ENCODE measurements at regions not wholly inside any gene's neighbourhood (a gene's known extent, or its start where the extent isn't known, plus 50 kb on each side); places are given as distances from the start of the nearest gene placed in this dataset.

DNA sequence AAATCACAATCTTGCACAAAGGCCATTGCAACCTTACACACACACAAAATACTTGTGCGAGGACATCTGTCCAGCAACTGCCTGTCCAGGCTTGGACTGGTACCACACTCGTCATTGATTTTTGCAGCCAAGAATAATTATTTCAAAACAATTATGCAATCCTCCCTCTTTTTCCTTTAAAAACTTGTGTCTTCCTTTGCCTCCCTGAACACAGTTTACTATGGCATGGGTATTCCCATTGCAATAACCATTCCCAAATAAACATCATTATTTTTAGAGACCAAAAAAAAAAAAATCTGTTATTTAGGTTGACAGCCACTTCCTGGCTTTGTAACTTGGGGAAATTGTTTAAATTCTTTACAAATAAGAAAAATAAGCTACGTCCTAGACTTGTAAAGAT, 54.0 kb downstream of the C11orf91 start:
- peak in 3 of 8 donors; percentile 27 to 80 (median 49) for ATAC-seq
- TF ChIP-seq, protein P1, sequence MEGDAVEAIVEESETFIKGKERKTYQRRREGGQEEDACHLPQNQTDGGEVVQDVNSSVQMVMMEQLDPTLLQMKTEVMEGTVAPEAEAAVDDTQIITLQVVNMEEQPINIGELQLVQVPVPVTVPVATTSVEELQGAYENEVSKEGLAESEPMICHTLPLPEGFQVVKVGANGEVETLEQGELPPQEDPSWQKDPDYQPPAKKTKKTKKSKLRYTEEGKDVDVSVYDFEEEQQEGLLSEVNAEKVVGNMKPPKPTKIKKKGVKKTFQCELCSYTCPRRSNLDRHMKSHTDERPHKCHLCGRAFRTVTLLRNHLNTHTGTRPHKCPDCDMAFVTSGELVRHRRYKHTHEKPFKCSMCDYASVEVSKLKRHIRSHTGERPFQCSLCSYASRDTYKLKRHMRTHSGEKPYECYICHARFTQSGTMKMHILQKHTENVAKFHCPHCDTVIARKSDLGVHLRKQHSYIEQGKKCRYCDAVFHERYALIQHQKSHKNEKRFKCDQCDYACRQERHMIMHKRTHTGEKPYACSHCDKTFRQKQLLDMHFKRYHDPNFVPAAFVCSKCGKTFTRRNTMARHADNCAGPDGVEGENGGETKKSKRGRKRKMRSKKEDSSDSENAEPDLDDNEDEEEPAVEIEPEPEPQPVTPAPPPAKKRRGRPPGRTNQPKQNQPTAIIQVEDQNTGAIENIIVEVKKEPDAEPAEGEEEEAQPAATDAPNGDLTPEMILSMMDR (IDR thresholded peaks at IDR 0.05), result no peak
- Histone ChIP-seq H3K27me3 (no peaks in the 10 kb centered on the region), H3K27ac (no peak overlapping the region), H3K4me3 (no peak overlapping the region), H3K36me3 (no peaks in the 10 kb centered on the region), H3K9me3 (no peaks in the 10 kb centered on the region), H3K4me1 (peaks cover 0 to 29% (median 0%) of the 10 kb centered on the region in 9 donors)
- WGBS, 2 donors, result 42 to 48% methylated on average over 3 of the region's 3 CpGs
- no peak for DNase-seq
- intact Hi-C loops (cut with DNase I), result no loop called here

DNA sequence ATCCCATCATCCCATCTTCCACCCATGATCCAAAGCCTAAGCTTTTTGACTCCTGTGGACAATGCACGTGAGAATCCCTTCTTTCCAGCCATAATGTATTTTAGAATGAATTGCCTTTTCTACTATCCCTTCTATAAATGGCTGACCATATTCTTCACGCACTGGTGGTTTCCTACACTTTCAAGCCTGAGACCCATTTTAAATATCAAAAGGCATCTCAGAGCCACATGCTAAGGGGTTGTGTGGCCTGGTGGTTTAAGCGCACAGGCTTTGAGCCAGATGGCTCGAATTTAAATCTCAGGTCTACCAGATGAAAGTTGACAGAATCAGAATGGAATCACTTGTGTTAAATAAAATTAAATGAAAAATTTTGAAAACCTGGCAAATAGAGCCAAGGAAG, 54.5 kb downstream of the C11orf91 start:
- WGBS, 2 donors, result 90 to 91% methylated on average over 4 of the region's 4 CpGs
- Histone ChIP-seq H3K27ac (no peak overlapping the region), H3K27me3 (no peaks in the 10 kb centered on the region), H3K4me3 (no peak overlapping the region), H3K4me1 (peaks cover 0 to 30% (median 0%) of the 10 kb centered on the region in 9 donors), H3K9me3 (no peaks in the 10 kb centered on the region), H3K36me3 (no peaks in the 10 kb centered on the region)
- TF ChIP-seq, protein P1 (IDR thresholded peaks at IDR 0.05), result no peak
- peak in 1 of 8 donors; percentile 10 for ATAC-seq
- intact Hi-C loops (cut with DNase I), result no loop called here
- no peak for DNase-seq

DNA sequence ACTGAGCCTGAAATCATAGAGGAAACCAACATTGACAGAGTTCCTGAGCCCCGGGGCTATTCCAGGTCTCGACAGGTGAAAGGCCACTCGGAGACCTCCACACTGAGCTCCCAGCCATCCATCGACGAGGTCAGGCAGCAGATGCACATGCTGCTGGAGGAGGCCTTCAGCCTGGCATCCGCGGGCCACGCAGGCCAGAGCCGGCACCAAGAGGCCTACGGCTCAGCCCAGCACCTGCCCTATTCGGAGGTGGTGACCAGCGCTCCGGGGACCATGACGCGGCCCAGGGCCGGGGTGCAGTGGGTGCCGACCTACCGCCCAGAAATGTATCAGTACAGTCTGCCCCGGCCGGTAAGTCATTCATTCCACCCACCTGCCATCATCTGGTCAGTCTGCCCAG, 54.9 kb downstream of the C11orf91 start:
- no peak for DNase-seq
- peak in 2 of 8 donors; percentile 15 to 30 for ATAC-seq
- Histone ChIP-seq H3K9me3 (no peaks in the 10 kb centered on the region), H3K4me1 (peaks cover 0 to 35% (median 5%) of the 10 kb centered on the region in 9 donors), H3K27ac (no peak overlapping the region), H3K36me3 (no peaks in the 10 kb centered on the region), H3K4me3 (no peak overlapping the region), H3K27me3 (no peaks in the 10 kb centered on the region)
- intact Hi-C loops (cut with DNase I), result no loop called here
- TF ChIP-seq, protein P1 (IDR thresholded peaks at IDR 0.05), result no peak
- WGBS, 2 donors, result 92% methylated on average over 20 of the region's 20 CpGs

DNA sequence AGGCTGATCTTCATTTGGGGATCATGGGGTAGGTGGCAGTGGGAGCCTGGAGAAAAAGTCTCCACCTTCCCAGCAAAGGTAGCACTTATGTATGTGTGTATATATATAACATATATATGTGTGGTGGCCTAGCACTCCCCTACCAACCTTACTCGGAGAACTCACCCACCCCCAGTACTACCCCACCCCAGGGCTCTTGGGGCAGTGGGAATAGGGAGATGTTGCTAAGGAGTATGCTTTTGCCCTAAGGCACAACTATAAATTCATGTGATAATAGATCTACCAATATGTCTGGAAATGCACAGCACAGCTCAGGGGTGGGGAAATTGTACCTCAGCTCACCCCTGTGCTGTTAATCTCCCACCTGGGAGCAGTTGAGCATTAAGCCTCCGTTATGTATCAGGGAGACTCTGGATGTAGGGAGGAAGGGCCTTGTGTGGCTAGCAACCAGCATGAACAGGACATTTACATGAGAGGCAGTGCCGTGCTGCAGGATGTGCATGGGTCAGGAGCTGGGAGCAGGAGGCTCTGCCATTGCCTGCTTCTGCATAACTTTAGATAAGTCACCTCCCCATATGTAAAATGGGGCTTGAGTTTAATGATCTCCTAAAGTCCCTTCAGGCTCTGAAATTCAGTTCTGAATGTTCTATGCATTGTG, 57.3 kb downstream of the C11orf91 start:
- WGBS, 2 donors, result 85 to 92% methylated on average over 3 of the region's 3 CpGs
- intact Hi-C loops (cut with DNase I), result no loop called here
- ATAC-seq (no peak), DNase-seq (no peak)
- no peaks in the 10 kb centered on the region for H3K36me3 ChIP-seq
- H3K4me3 ChIP-seq, result no peak overlapping the region
- H3K4me1 ChIP-seq, result peaks cover 0 to 39% (median 8%) of the 10 kb centered on the region in 9 donors
- H3K27me3 ChIP-seq, result no peaks in the 10 kb centered on the region
- peaks cover 0 to 8% (median 0%) of the 10 kb centered on the region in 11 donors for H3K9me3 ChIP-seq
- TF ChIP-seq, protein P1 (IDR thresholded peaks at IDR 0.05), result no peak
- H3K27ac ChIP-seq, result no peak overlapping the region
